SK-N-SH treated with all-trans-retinoic acid at 6 μM for 48 hours (cell line): ENCODE measurements at regions not wholly inside any gene's neighbourhood (a gene's known extent, or its start where the extent isn't known, plus 50 kb on each side); places are given as distances from the start of the nearest gene placed in this dataset.

ENCODE experiments used
- ATAC-seq: fragments of 200-7000 bp; cut with Tn5 transposase; 3 replicates; pipeline ENCODE4 v1.9.1; 2020; ENCODE audit warnings: mild to moderate bottlenecking, moderate library complexity
- ARNTL ChIP-seq: fragments of 450-650 bp; formaldehyde crosslinking; IDR thresholded peaks from 2 replicates; pipeline ENCODE4 v1.5.0; 2020; ENCODE audit warnings: low read depth, mild to moderate bottlenecking, moderate library complexity, borderline replicate concordance
- CREB5 ChIP-seq: fragments of 250-450 bp; sonication (Bioruptor Pico); IDR thresholded peaks from 2 replicates; pipeline ENCODE4 v1.5.1; 2020; ENCODE audit warnings: low read depth, mild to moderate bottlenecking, moderate library complexity
- CSDC2 ChIP-seq: fragments of 250-450 bp; sonication (Bioruptor Pico); IDR thresholded peaks from 2 replicates; pipeline ENCODE4 v1.5.0; 2020; ENCODE audit warnings: mild to moderate bottlenecking, moderate library complexity
- CSRNP3 ChIP-seq: fragments of 250-450 bp; sonication (Bioruptor Pico); IDR thresholded peaks from 2 replicates; pipeline ENCODE4 v1.5.1; 2021; ENCODE audit warnings: mild to moderate bottlenecking, moderate library complexity
- ESRRG ChIP-seq: fragments of 250-450 bp; sonication (Bioruptor Pico); IDR thresholded peaks from 2 replicates; pipeline ENCODE4 v1.6.1; 2021; ENCODE audit warnings: mild to moderate bottlenecking
- GLIS3 ChIP-seq: fragments of 250-450 bp; sonication (Bioruptor Pico); IDR thresholded peaks from 2 replicates; pipeline ENCODE4 v1.5.0; 2020; ENCODE audit warnings: mild to moderate bottlenecking, moderate library complexity
- ISL1 ChIP-seq: fragments of 250-450 bp; sonication (Bioruptor Pico); IDR thresholded peaks from 2 replicates; pipeline ENCODE4 v2.1.2; 2022; ENCODE audit warnings: mild to moderate bottlenecking, moderate library complexity
- OSR1 ChIP-seq: fragments of 250-450 bp; sonication (Bioruptor Pico); IDR thresholded peaks from 2 replicates; pipeline ENCODE4 v1.8.0; 2022; ENCODE audit warnings: moderate library complexity, mild to moderate bottlenecking, inconsistent platforms
- POU6F1 ChIP-seq: fragments of 250-450 bp; sonication (Bioruptor Pico); IDR thresholded peaks from 2 replicates; pipeline ENCODE4 v1.8.0; 2021; ENCODE audit warnings: low read depth, mild to moderate bottlenecking, moderate library complexity, borderline replicate concordance
- PPARA ChIP-seq: fragments of 250-450 bp; sonication (Bioruptor Pico); IDR thresholded peaks from 2 replicates; pipeline ENCODE4 v1.5.0; 2020; ENCODE audit warnings: mild to moderate bottlenecking, borderline replicate concordance
- RARB ChIP-seq: fragments of 250-450 bp; sonication (Bioruptor Pico); IDR thresholded peaks from 2 replicates; pipeline ENCODE4 v1.8.0; 2021; ENCODE audit warnings: mild to moderate bottlenecking, moderate library complexity
- SNAI2 ChIP-seq: fragments of 250-450 bp; sonication (Bioruptor Pico); IDR thresholded peaks from 2 replicates; pipeline ENCODE4 v1.5.0; 2020; ENCODE audit warnings: mild to moderate bottlenecking, moderate library complexity
- TCF4 ChIP-seq: fragments of 250-450 bp; sonication (Bioruptor Pico); IDR thresholded peaks from 2 replicates; pipeline ENCODE4 v1.8.0; 2021; ENCODE audit warnings: mild to moderate bottlenecking, moderate library complexity, borderline replicate concordance
- TSHZ2 ChIP-seq: fragments of 250-450 bp; sonication (Bioruptor Pico); IDR thresholded peaks from 2 replicates; pipeline ENCODE4 v1.5.0; 2020; ENCODE audit warnings: mild to moderate bottlenecking, moderate library complexity
- ZC3H10 ChIP-seq: fragments of 250-450 bp; sonication (Bioruptor Pico); IDR thresholded peaks from 2 replicates; pipeline ENCODE4 v1.5.1; 2021; ENCODE audit warnings: mild to moderate bottlenecking, moderate library complexity
- ZFP30 ChIP-seq: fragments of 450-650 bp; formaldehyde crosslinking; IDR thresholded peaks from 2 replicates; pipeline ENCODE4 v1.5.0; 2022; ENCODE audit warnings: mild to moderate bottlenecking, moderate library complexity
- ZNF565 ChIP-seq: fragments of 450-650 bp; formaldehyde crosslinking; conservative IDR thresholded peaks from 2 replicates; pipeline ENCODE4 v1.5.0; 2020; ENCODE audit warnings: low read depth, mild to moderate bottlenecking, moderate library complexity
- ZNF70 ChIP-seq: fragments of 450-650 bp; formaldehyde crosslinking; IDR thresholded peaks from 2 replicates; pipeline ENCODE4 v1.5.0; 2020; ENCODE audit warnings: mild to moderate bottlenecking, moderate library complexity
- ZNF8 ChIP-seq: fragments of 450-650 bp; formaldehyde crosslinking; IDR thresholded peaks from 2 replicates; pipeline ENCODE4 v1.5.0; 2020; ENCODE audit warnings: mild to moderate bottlenecking, moderate library complexity

- TF ChIP-seq CREB5 (no peak), ZC3H10 (CRISPR knock-in tag) (no peak), TSHZ2 (CRISPR knock-in tag) (no peak), PPARA (CRISPR knock-in tag) (no peak), ESRRG (CRISPR knock-in tag) (no peak), ZNF8 (CRISPR knock-in tag) (no peak), GLIS3 (no peak)
- TF ChIP-seq, all 23 proteins: peak for 0
- no peak for ATAC-seq
Observed at GRCh38 chr12:118625050-118625675, 248.8 kb downstream of the SUDS3 start.

- TF ChIP-seq CREB5, result no peak
- TF ChIP-seq ZFP30 (CRISPR knock-in tag), result no peak
- no peak for TF ChIP-seq CSDC2 (CRISPR knock-in tag)
- no peak for TF ChIP-seq ZNF70 (CRISPR knock-in tag)
- TF ChIP-seq SNAI2 (CRISPR knock-in tag), result no peak
- no peak for TF ChIP-seq POU6F1 (CRISPR knock-in tag)
- no peak for ATAC-seq
Observed at GRCh38 chr12:118633071-118633470, 256.7 kb downstream of the SUDS3 start.

GRCh38 chr12:118635276-118635675 is 258.9 kb downstream of the SUDS3 start:
- ATAC-seq, result no peak
- TF ChIP-seq CSRNP3 (no peak), RARB (no peak), ZFP30 (CRISPR knock-in tag) (no peak), CREB5 (no peak), PPARA (CRISPR knock-in tag) (no peak), TCF4 (no peak), GLIS3 (no peak), ESRRG (CRISPR knock-in tag) (no peak), ZNF8 (CRISPR knock-in tag) (no peak), ZNF70 (CRISPR knock-in tag) (no peak), ISL1 (CRISPR knock-in tag) (no peak)
- TF ChIP-seq, all 23 proteins: peak for 0

- TF ChIP-seq OSR1 (CRISPR knock-in tag) (no peak), SNAI2 (CRISPR knock-in tag) (no peak), TCF4 (no peak), ZFP30 (CRISPR knock-in tag) (no peak), CSDC2 (CRISPR knock-in tag) (no peak), CREB5 (no peak), ZNF565 (CRISPR knock-in tag) (no peak), ARNTL (CRISPR knock-in tag) (no peak), ZNF70 (CRISPR knock-in tag) (no peak), RARB (no peak), PPARA (CRISPR knock-in tag) (no peak), GLIS3 (no peak)
- no peak for ATAC-seq
Observed at GRCh38 chr12:118637767-118638370, 261.5 kb downstream of the SUDS3 start.
